Chondrocyte (in vitro differentiated cells): ENCODE measurements at regions not wholly inside any gene's neighbourhood (a gene's known extent, or its start where the extent isn't known, plus 50 kb on each side); places are given as distances from the start of the nearest gene placed in this dataset.

ENCODE experiments used
- DNase-seq: peaks from one replicate; pipeline ENCODE4 v3.0.0; 2021; ENCODE audit warnings: mixed read lengths, low spot score
- H3K27ac Mint-ChIP-seq: one replicate; pipeline ENCODE4 v1.8.0; 2021; ENCODE audit warnings: mild to moderate bottlenecking, moderate library complexity, mixed read lengths; ENCODE audit not compliant: unreplicated experiment
- H3K27me3 Mint-ChIP-seq: 2 replicates; pipeline ENCODE4 v1.8.0; 2021; ENCODE audit warnings: low read depth, mixed read lengths
- H3K36me3 Mint-ChIP-seq: 2 replicates; pipeline ENCODE4 v1.8.0; 2021; ENCODE audit warnings: low read depth, mixed read lengths
- H3K4me1 Mint-ChIP-seq: 2 replicates; pipeline ENCODE4 v1.8.0; 2021; ENCODE audit warnings: low read depth, mild to moderate bottlenecking, mixed read lengths
- H3K4me3 Mint-ChIP-seq: one replicate; pipeline ENCODE4 v1.8.0; 2021; ENCODE audit warnings: mild to moderate bottlenecking, moderate library complexity, mixed read lengths; ENCODE audit not compliant: unreplicated experiment
- H3K9me3 Mint-ChIP-seq: 2 replicates; pipeline ENCODE4 v1.8.0; 2021; ENCODE audit warnings: low read depth, mixed read lengths
- TF ChIP-seq, protein P1 (sequence below): fragments of 200-600 bp; sonication (generic); IDR thresholded peaks from 2 replicates; pipeline ENCODE4 v1.5.0; 2021; ENCODE audit warnings: antibody characterized with exemption, mild to moderate bottlenecking, moderate library complexity

DNA sequence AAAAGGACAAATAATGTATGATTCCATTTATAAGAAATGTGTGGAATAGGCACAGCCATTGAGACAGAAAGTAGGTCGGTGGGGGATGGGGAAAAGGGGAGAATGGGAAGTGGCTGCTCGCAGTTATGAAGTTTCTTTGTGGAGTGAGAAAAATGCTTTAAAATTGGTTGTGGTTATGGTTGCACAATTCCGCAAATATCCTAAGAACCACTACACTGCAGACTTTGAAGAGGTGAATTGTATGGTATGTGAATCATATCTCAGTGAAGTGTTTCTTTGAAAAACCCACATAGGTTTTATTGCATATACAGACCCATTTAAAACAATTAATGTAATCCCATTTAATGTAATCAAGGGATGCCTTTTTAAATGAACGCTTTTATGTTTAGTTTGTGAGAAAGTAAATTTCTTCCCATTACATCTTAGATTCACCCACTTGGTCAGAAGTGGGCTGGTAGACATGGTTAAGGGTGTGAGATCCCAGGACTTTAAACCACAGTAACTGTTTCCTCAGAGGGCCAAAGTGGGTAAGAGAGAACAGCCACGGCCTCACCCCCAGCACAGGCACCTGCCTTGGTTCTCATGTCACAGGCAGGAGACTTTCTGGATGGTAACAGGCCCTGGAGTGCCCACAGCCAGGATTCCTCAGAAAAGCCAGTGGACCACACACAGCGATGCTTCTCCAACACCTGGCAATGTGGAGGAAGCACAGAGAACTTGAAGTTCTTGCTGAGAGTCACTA, 119.3 kb upstream of the GJB6 start:
- no peaks in the 10 kb centered on the region for H3K4me1 Mint-ChIP-seq
- H3K27me3 Mint-ChIP-seq = peaks cover 5% of the 10 kb centered on the region
- DNase-seq = no peak
- no peaks in the 10 kb centered on the region for H3K9me3 Mint-ChIP-seq
- H3K4me3 Mint-ChIP-seq = no peak overlapping the region
- H3K27ac Mint-ChIP-seq = no peak overlapping the region
- TF ChIP-seq, protein P1, sequence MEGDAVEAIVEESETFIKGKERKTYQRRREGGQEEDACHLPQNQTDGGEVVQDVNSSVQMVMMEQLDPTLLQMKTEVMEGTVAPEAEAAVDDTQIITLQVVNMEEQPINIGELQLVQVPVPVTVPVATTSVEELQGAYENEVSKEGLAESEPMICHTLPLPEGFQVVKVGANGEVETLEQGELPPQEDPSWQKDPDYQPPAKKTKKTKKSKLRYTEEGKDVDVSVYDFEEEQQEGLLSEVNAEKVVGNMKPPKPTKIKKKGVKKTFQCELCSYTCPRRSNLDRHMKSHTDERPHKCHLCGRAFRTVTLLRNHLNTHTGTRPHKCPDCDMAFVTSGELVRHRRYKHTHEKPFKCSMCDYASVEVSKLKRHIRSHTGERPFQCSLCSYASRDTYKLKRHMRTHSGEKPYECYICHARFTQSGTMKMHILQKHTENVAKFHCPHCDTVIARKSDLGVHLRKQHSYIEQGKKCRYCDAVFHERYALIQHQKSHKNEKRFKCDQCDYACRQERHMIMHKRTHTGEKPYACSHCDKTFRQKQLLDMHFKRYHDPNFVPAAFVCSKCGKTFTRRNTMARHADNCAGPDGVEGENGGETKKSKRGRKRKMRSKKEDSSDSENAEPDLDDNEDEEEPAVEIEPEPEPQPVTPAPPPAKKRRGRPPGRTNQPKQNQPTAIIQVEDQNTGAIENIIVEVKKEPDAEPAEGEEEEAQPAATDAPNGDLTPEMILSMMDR = no peak
- no peaks in the 10 kb centered on the region for H3K36me3 Mint-ChIP-seq

DNA sequence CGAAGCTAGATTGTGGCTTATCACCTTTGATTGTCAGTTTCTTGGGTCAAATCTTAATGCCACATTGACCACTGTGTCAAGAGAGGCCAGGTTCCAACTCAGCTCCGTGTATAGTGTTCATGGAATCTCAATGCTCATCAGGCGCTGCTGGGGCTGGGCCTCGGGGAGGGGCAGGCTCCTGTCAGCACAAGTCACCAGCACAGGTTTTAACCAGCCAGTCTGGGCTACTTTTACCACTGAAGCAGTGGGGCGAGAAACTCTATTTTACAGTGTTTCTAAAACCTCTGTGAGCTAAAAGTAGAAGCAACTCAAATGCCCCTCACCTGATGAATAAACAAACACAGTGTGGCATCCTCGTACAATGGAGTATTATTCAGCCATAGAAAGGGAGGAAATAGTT, 118.7 kb upstream of the GJB6 start:
- Mint-ChIP-seq H3K9me3 (no peaks in the 10 kb centered on the region), H3K4me3 (no peak overlapping the region), H3K36me3 (no peaks in the 10 kb centered on the region), H3K27ac (no peak overlapping the region), H3K27me3 (peaks cover 8% of the 10 kb centered on the region), H3K4me1 (no peaks in the 10 kb centered on the region)
- no peak for DNase-seq
- TF ChIP-seq, protein P1 = no peak

DNA sequence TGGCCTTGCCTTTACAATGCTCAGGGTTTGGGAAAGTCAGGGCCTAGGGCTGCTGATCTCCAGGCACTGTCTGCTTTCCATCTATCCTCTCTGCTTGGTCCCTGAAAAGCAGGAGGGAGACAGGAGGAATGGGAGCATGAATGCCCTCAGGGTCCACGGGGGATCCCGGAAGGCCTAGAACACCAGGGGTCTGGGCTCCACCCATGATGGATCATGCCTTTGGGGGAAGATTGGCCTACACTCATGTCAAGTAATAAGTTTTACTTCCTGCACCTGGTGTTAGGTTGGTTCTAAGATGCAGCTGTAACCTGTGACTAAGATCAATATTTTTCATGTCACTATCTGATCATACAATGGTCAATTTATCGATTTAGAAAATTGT, 118.3 kb upstream of the GJB6 start:
- no peaks in the 10 kb centered on the region for H3K4me1 Mint-ChIP-seq
- TF ChIP-seq, protein P1 = no peak

DNA sequence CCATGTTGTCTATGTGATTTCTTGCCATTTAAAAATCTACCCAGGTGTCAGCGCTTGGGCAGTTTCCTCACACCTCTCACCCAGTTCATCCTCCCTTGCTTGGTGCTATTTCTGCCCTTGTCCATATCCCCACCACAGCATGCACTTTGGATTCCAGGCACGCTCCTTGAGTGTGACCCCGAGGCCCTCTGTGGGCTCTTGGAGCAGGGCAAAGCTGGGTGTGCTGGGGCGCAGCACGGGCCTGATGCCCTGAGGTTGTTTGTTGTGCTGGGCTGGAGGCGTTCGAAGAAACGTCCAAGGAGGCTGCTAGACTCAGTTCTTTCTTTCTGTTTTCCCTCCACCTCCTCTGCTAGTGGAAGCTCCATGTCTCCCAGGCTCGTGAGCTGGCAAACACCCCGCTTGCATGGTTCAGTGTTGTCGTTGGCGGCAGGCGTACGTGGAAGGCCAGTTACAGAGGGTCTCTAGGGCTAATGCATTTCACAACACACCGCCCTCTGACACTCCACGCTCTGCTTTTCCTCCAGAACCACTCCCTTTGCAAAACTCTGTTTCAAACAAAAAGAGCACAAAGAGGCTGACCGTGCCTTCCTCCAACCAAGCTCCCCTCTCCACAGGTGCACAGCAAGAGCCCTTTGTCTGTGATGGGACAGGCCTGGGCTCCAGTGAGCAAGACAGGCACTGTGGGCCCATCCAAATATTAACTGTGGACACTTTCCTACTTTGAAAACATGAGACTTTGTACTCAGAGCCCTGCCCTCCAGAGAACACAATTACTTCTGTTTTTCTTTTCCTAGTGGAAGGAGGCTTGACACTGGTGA, 117.7 kb upstream of the GJB6 start:
- Mint-ChIP-seq H3K4me3 (no peak overlapping the region), H3K4me1 (no peaks in the 10 kb centered on the region), H3K27me3 (peaks cover 8% of the 10 kb centered on the region), H3K9me3 (no peaks in the 10 kb centered on the region), H3K36me3 (no peaks in the 10 kb centered on the region), H3K27ac (no peak overlapping the region)
- no peak for DNase-seq
- TF ChIP-seq, protein P1 = no peak

More for the DNA sequence above, 118.3 kb upstream of the GJB6 start:
- no peak overlapping the region for H3K27ac Mint-ChIP-seq
- H3K27me3 Mint-ChIP-seq = peaks cover 8% of the 10 kb centered on the region
- H3K36me3 Mint-ChIP-seq = no peaks in the 10 kb centered on the region
- no peak for DNase-seq
- no peaks in the 10 kb centered on the region for H3K9me3 Mint-ChIP-seq
- H3K4me3 Mint-ChIP-seq = no peak overlapping the region

DNA sequence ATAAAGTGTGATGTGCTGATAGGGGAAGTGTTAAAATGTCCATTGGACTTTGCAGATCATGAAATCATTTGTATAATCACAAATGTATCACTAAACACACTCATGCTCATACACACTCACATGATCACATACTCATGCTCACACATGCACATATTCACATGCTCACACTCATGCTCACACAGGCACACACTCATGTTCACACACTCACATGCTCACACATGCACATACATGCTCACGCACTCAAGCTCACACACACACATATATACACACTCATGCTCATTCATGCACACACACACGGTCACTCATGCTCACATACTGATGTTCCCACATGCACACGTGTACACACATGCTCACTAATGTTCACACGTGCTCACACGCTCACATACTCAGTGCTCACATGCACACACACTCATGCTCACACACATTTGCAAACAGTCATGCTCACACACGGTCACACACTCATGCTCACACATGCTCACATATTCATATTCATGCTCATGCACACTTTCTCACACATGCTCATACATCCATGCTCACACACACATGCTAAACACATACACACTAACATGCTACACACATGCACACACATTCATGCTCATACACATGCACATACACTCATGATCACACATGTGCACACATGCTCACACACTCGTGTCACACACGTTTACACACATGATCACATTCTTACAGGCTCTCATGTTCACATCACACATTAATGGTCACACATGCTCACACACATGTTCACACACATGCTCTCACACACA, 116.7 kb upstream of the GJB6 start:
- no peak for DNase-seq
- peaks cover 8% of the 10 kb centered on the region for H3K27me3 Mint-ChIP-seq
- TF ChIP-seq, protein P1 = no peak
- H3K27ac Mint-ChIP-seq = no peak overlapping the region
- H3K4me3 Mint-ChIP-seq = no peak overlapping the region
- no peaks in the 10 kb centered on the region for H3K36me3 Mint-ChIP-seq
- no peaks in the 10 kb centered on the region for H3K4me1 Mint-ChIP-seq
- no peaks in the 10 kb centered on the region for H3K9me3 Mint-ChIP-seq
